H9 (cell line): ENCODE measurements at regions not wholly inside any gene's neighbourhood (a gene's known extent, or its start where the extent isn't known, plus 50 kb on each side); places are given as distances from the start of the nearest gene placed in this dataset.
A peak's percentile ranks its signal among the peaks of the same experiment; 100 is the strongest.

Experiments
- DNase-seq: peaks from one replicate; pipeline ENCODE4 v3.0.0-alpha.2; 2017
- H2AFZ ChIP-seq: one replicate; pipeline ENCODE4 v1.6.1; 2013; ENCODE audit warnings: mild to moderate bottlenecking, low read length, control low read depth, moderate library complexity
- H2AK5ac ChIP-seq: 2 replicates; pipeline ENCODE4 v1.6.1; 2013; ENCODE audit warnings: low read length, control low read depth, mixed read lengths; ENCODE audit not compliant: insufficient read length
- H2BK120ac ChIP-seq: one replicate; pipeline ENCODE4 v1.6.1; 2013; ENCODE audit warnings: low read depth, mild to moderate bottlenecking, low read length, control low read depth, inconsistent platforms; ENCODE audit not compliant: poor library complexity, severe bottlenecking
- H2BK12ac ChIP-seq: 2 replicates; pipeline ENCODE4 v1.6.1; 2013; ENCODE audit warnings: low read length, control low read depth, mixed read lengths, low read depth; ENCODE audit not compliant: insufficient read length
- H2BK15ac ChIP-seq: 2 replicates; pipeline ENCODE4 v1.6.1; 2013; ENCODE audit warnings: low read depth, low read length, control low read depth
- H2BK20ac ChIP-seq: one replicate; pipeline ENCODE4 v1.6.1; 2013; ENCODE audit warnings: low read depth, mild to moderate bottlenecking, low read length, control low read depth, inconsistent platforms; ENCODE audit not compliant: poor library complexity, severe bottlenecking
- H2BK5ac ChIP-seq: 2 replicates; pipeline ENCODE4 v1.6.1; 2013; ENCODE audit warnings: low read length, control low read depth, mixed read lengths; ENCODE audit not compliant: insufficient read length
- H3K14ac ChIP-seq: 2 replicates; pipeline ENCODE4 v1.6.1; 2013; ENCODE audit warnings: low read length, control low read depth; ENCODE audit not compliant: insufficient read depth
- H3K18ac ChIP-seq: 2 replicates; pipeline ENCODE4 v1.6.1; 2013; ENCODE audit warnings: low read depth, mild to moderate bottlenecking, mixed read lengths, low read length, control low read depth; ENCODE audit not compliant: insufficient read length
- H3K23ac ChIP-seq: 2 replicates; pipeline ENCODE4 v1.6.1; 2013; ENCODE audit warnings: low read length, control low read depth, mixed read lengths, low read depth; ENCODE audit not compliant: insufficient read length
- H3K23me2 ChIP-seq: 2 replicates; pipeline ENCODE4 v1.6.1; 2013; ENCODE audit warnings: low read depth, mild to moderate bottlenecking, mixed read lengths, low read length, control low read depth; ENCODE audit not compliant: insufficient read length, poor library complexity, severe bottlenecking
- H3K27ac ChIP-seq: 2 replicates; pipeline ENCODE4 v1.5.1; 2013; ENCODE audit warnings: low read length, control low read depth, mixed read lengths, low read depth; ENCODE audit not compliant: insufficient read length
- H3K27me3 ChIP-seq: 2 replicates; pipeline ENCODE4 v1.6.1; 2013; ENCODE audit warnings: low read length, control low read depth, inconsistent platforms; ENCODE audit not compliant: insufficient read depth
- H3K4ac ChIP-seq: 2 replicates; pipeline ENCODE4 v1.6.1; 2013; ENCODE audit warnings: low read depth, mild to moderate bottlenecking, control low read depth, inconsistent platforms, low read length, moderate library complexity
- H3K4me1 ChIP-seq: 2 replicates; pipeline ENCODE4 v1.6.1; 2013; ENCODE audit warnings: low read length, control low read depth, inconsistent platforms; ENCODE audit not compliant: insufficient read depth
- H3K4me2 ChIP-seq: 2 replicates; pipeline ENCODE4 v1.6.1; 2013; ENCODE audit warnings: low read length, control low read depth, mixed read lengths; ENCODE audit not compliant: insufficient read length, insufficient read depth
- H3K56ac ChIP-seq: 2 replicates; pipeline ENCODE4 v1.6.1; 2013; ENCODE audit warnings: low read depth, mild to moderate bottlenecking, mixed read lengths, low read length, control low read depth; ENCODE audit not compliant: insufficient read length
- H3K79me1 ChIP-seq: 2 replicates; pipeline ENCODE4 v1.6.1; 2013; ENCODE audit warnings: low read depth, mild to moderate bottlenecking, moderate library complexity, low read length, control low read depth, inconsistent platforms; ENCODE audit not compliant: insufficient read depth, poor library complexity, severe bottlenecking
- H3K79me2 ChIP-seq: 2 replicates; pipeline ENCODE4 v1.6.1; 2013; ENCODE audit warnings: low read length, control low read depth, inconsistent platforms; ENCODE audit not compliant: insufficient read depth
- H3K9ac ChIP-seq: 2 replicates; pipeline ENCODE4 v1.6.1; 2013; ENCODE audit warnings: low read length, control low read depth, mixed read lengths; ENCODE audit not compliant: insufficient read length; ENCODE audit errors: extremely low read depth
- H3K9me3 ChIP-seq: one replicate; pipeline ENCODE4 v1.6.1; 2013; ENCODE audit warnings: low read depth, low read length, inconsistent platforms; ENCODE audit not compliant: control insufficient read depth
- H3T11ph ChIP-seq: one replicate; pipeline ENCODE4 v1.6.1; 2013; ENCODE audit warnings: mild to moderate bottlenecking, low read length, control low read depth, inconsistent platforms
- H4K20me1 ChIP-seq: one replicate; pipeline ENCODE4 v1.6.1; 2013; ENCODE audit not compliant: control insufficient read depth, insufficient read length, insufficient read depth
- H4K5ac ChIP-seq: 2 replicates; pipeline ENCODE4 v1.6.1; 2013; ENCODE audit warnings: low read depth, mild to moderate bottlenecking, mixed read lengths, low read length, control low read depth; ENCODE audit not compliant: insufficient read length
- H4K8ac ChIP-seq: replicated peaks from 2 replicates; pipeline ENCODE4 v1.6.1; 2013; ENCODE audit warnings: low read length, control low read depth, mixed read lengths, low read depth; ENCODE audit not compliant: insufficient read length
- H4K91ac ChIP-seq: 2 replicates; pipeline ENCODE4 v1.6.1; 2013; ENCODE audit warnings: low read depth, mild to moderate bottlenecking, moderate library complexity, mixed read lengths, low read length, control low read depth; ENCODE audit not compliant: insufficient read length
- H3K27ac Mint-ChIP-seq, 3 experiments: 2 replicates in 2 of 3; 3 replicates in 1 of 3; pipeline ENCODE4 v1.8.0; 2020 to 2021; ENCODE audit warnings: mixed read lengths in 3 of 3, mild to moderate bottlenecking in 1 of 3, moderate library complexity in 1 of 3
- H3K27me3 Mint-ChIP-seq: 2 replicates; pipeline ENCODE4 v1.8.0; 2021; ENCODE audit warnings: low read depth, mild to moderate bottlenecking, moderate library complexity, mixed read lengths
- H3K36me3 Mint-ChIP-seq, 3 experiments: 2 replicates in 2 of 3; 3 replicates in 1 of 3; pipeline ENCODE4 v1.8.0; 2020 to 2021; ENCODE audit warnings: low read depth in 3 of 3, mixed read lengths in 3 of 3; ENCODE audit not compliant: insufficient read depth in 1 of 3
- H3K4me1 Mint-ChIP-seq, 2 experiments: 2 replicates each; pipeline ENCODE4 v1.8.0; 2020; ENCODE audit warnings: mixed read lengths in 2 of 2
- H3K4me3 Mint-ChIP-seq, 2 experiments: 2 replicates in 1 of 2; 3 replicates in 1 of 2; pipeline ENCODE4 v1.8.0; 2020 to 2021; ENCODE audit warnings: mild to moderate bottlenecking in 2 of 2, mixed read lengths in 2 of 2, moderate library complexity in 1 of 2
- H3K9me3 Mint-ChIP-seq, 2 experiments: 2 replicates in 1 of 2; 3 replicates in 1 of 2; pipeline ENCODE4 v1.8.0; 2020; ENCODE audit warnings: mild to moderate bottlenecking in 2 of 2, mixed read lengths in 2 of 2, moderate library complexity in 1 of 2
- CTCF ChIP-seq: fragments of 200-600 bp; sonication (generic); conservative IDR thresholded peaks from 3 replicates; pipeline ENCODE4 v1.8.0; 2021; ENCODE audit warnings: antibody characterized with exemption, mild to moderate bottlenecking
- WGBS: extraction: QIAGEN DNeasy Blood & Tissue Kit; methylation state at CpG from one replicate; pipeline ENCODE4 v1.1.7; 2013; ENCODE audit warnings: missing lambda C conversion rate, low lambda C conversion rate, mixed read lengths; ENCODE audit not compliant: insufficient read length; ENCODE audit errors: extremely low coverage; 5-methylcytosine and 5-hydroxymethylcytosine counted together

GRCh38 chr7:21146642-21147423, 281.1 kb upstream of the SP4 start:
- peaks cover 21 to 24% of the 10 kb centered on the region in 2 experiments for H3K4me1 Mint-ChIP-seq
- Histone ChIP-seq H2BK5ac (no peak overlapping the region), H4K8ac (no peak overlapping the region), H3K27me3 (no peaks in the 10 kb centered on the region), H3K79me1 (no peaks in the 10 kb centered on the region), H3T11ph (no peak overlapping the region), H2BK15ac (no peak overlapping the region), H2AFZ (peak overlapping the region; percentile 34), H3K14ac (peak overlapping the region; percentile 90), H4K20me1 (no peaks in the 10 kb centered on the region), H3K9me3 (no peaks in the 10 kb centered on the region), H3K4me1 (peaks cover 2% of the 10 kb centered on the region; the same call in 1 of the 2 replicates), H4K91ac (no peak overlapping the region), H3K56ac (no peak overlapping the region), H2BK120ac (no peak overlapping the region), H3K4ac (no peak overlapping the region), H3K4me2 (no peak overlapping the region), H3K23me2 (no peaks in the 10 kb centered on the region), H4K5ac (peak overlapping the region; percentile 56), H2AK5ac (no peak overlapping the region), H2BK20ac (no peak overlapping the region), H3K9ac (no peak overlapping the region), H3K23ac (no peak overlapping the region), H3K27ac (no peak overlapping the region), H2BK12ac (no peak overlapping the region), H3K18ac (peak overlapping the region; percentile 87), H3K79me2 (no peaks in the 10 kb centered on the region)
- WGBS = no CpG with 5 or more reads among the region's 14 CpGs
- DNase-seq = peak; percentile 62
- H3K36me3 Mint-ChIP-seq = peaks cover 0 to 6% (median 0%) of the 10 kb centered on the region in 3 experiments; a peak in 2 of 7 replicates
- H3K9me3 Mint-ChIP-seq = peaks cover 0 to 5% of the 10 kb centered on the region in 2 experiments; a peak in 1 of 5 replicates
- 0 out of 5 replicates have a peak overlapping the region, but pooled peaks of 1 of the 2 experiments have one; percentile 10 for H3K4me3 Mint-ChIP-seq
- no peaks in the 10 kb centered on the region; the same call in 1 of the 2 replicates for H3K27me3 Mint-ChIP-seq
- H3K27ac Mint-ChIP-seq = no peak overlapping the region
- TF ChIP-seq CTCF = 0 out of 3 replicates have a peak, but pooled peaks have one; percentile 11
